OCI-M2 (cell line): ENCODE measurements at regions not wholly inside any gene's neighbourhood (a gene's known extent, or its start where the extent isn't known, plus 50 kb on each side); places are given as distances from the start of the nearest gene placed in this dataset.

Source experiments
- DNase-seq: peaks from one replicate; lab custom pipeline; 2025; ENCODE audit not compliant: unreplicated experiment; lab: John Stamatoyannopoulos, UW

- DNase-seq, result no peak
These were observed 168.2 kb upstream of the ROBO2 start for GRCh38 chr3:76871655-76872054.

- no peak for DNase-seq
These were observed 166.9 kb upstream of the ROBO2 start for GRCh38 chr3:76872999-76873398.

- no peak for DNase-seq
These were observed 166.2 kb upstream of the ROBO2 start for GRCh38 chr3:76873532-76874242.

GRCh38 chr3:76879959-76880358, 159.9 kb upstream of the ROBO2 start:
- DNase-seq, result no peak

GRCh38 chr3:76886761-76887500, 153.0 kb upstream of the ROBO2 start:
- DNase-seq, result no peak

GRCh38 chr3:76888856-76889255, 151.0 kb upstream of the ROBO2 start:
- DNase-seq, result no peak

- no peak for DNase-seq
These were observed 150.0 kb upstream of the ROBO2 start for GRCh38 chr3:76889911-76890310.

- DNase-seq, result no peak
These were observed 142.8 kb upstream of the ROBO2 start for GRCh38 chr3:76897076-76897475.

- no peak for DNase-seq
These were observed 139.3 kb upstream of the ROBO2 start for GRCh38 chr3:76900596-76900995.

GRCh38 chr3:76908156-76908555, 131.7 kb upstream of the ROBO2 start:
- DNase-seq, result no peak

GRCh38 chr3:76912841-76913383, 127.0 kb upstream of the ROBO2 start:
- no peak for DNase-seq

GRCh38 chr3:76917436-76917835, 122.5 kb upstream of the ROBO2 start:
- no peak for DNase-seq

GRCh38 chr3:76920511-76920910, 119.4 kb upstream of the ROBO2 start:
- DNase-seq, result no peak

GRCh38 chr3:76923485-76923884, 116.4 kb upstream of the ROBO2 start:
- no peak for DNase-seq

- DNase-seq, result no peak
These were observed 109.2 kb upstream of the ROBO2 start for GRCh38 chr3:76930712-76931111.

- no peak for DNase-seq
These were observed 106.7 kb upstream of the ROBO2 start for GRCh38 chr3:76933245-76933644.

GRCh38 chr3:76938962-76939361, 100.9 kb upstream of the ROBO2 start:
- no peak for DNase-seq

GRCh38 chr3:76940181-76940770, 99.6 kb upstream of the ROBO2 start:
- no peak for DNase-seq

GRCh38 chr3:76941376-76941775, 98.5 kb upstream of the ROBO2 start:
- DNase-seq, result no peak

GRCh38 chr3:76942101-76942500, 97.8 kb upstream of the ROBO2 start:
- DNase-seq, result no peak

GRCh38 chr3:76943058-76943457, 96.8 kb upstream of the ROBO2 start:
- no peak for DNase-seq

- no peak for DNase-seq
These were observed 96.2 kb upstream of the ROBO2 start for GRCh38 chr3:76943671-76944070.
